ENCODE measurements at regions not wholly inside any gene's neighbourhood (a gene's known extent, or its start where the extent isn't known, plus 50 kb on each side); places are given as distances from the start of the nearest gene placed in this dataset.

- DNase-seq, result no peak
Measured at GRCh38 chr9:70478963-70479641, 64.6 kb upstream of the KLF9 start.

- no peak for DNase-seq
Measured at GRCh38 chr9:70477907-70478480, 63.5 kb upstream of the KLF9 start.

GRCh38 chr9:70477146-70477745 is 62.8 kb upstream of the KLF9 start:
- no peak for DNase-seq

- DNase-seq, result no peak
Measured at GRCh38 chr9:70475211-70475610, 60.8 kb upstream of the KLF9 start.

GRCh38 chr9:70474413-70474812 is 60.0 kb upstream of the KLF9 start:
- no peak for DNase-seq

GRCh38 chr9:70472268-70473249 is 58.1 kb upstream of the KLF9 start:
- no peak for DNase-seq

- no peak for DNase-seq
Measured at GRCh38 chr9:70470050-70471015, 55.9 kb upstream of the KLF9 start.

GRCh38 chr9:70468291-70468690 is 53.8 kb upstream of the KLF9 start:
- no peak for DNase-seq

- peak in 1 of 5 experiments; percentile 19 for DNase-seq
Measured at GRCh38 chr9:70466976-70467561, 52.6 kb upstream of the KLF9 start.

- no peak for DNase-seq
Measured at GRCh38 chr9:70465904-70466303, 51.4 kb upstream of the KLF9 start.

GRCh38 chr9:70465398-70465797 is 50.9 kb upstream of the KLF9 start:
- no peak for DNase-seq
